ENCODE measurements at regions not wholly inside any gene's neighbourhood (a gene's known extent, or its start where the extent isn't known, plus 50 kb on each side); places are given as distances from the start of the nearest gene placed in this dataset.
"Not testable (repeated sequence)": the region's sequence is repeated elsewhere in the genome, so short reads cannot be mapped to it uniquely, and the experiment has no call there.

- no peak for DNase-seq
Measured at GRCh38 chr22:45061332-45061731, 51.5 kb upstream of the PHF21B start.

DNA sequence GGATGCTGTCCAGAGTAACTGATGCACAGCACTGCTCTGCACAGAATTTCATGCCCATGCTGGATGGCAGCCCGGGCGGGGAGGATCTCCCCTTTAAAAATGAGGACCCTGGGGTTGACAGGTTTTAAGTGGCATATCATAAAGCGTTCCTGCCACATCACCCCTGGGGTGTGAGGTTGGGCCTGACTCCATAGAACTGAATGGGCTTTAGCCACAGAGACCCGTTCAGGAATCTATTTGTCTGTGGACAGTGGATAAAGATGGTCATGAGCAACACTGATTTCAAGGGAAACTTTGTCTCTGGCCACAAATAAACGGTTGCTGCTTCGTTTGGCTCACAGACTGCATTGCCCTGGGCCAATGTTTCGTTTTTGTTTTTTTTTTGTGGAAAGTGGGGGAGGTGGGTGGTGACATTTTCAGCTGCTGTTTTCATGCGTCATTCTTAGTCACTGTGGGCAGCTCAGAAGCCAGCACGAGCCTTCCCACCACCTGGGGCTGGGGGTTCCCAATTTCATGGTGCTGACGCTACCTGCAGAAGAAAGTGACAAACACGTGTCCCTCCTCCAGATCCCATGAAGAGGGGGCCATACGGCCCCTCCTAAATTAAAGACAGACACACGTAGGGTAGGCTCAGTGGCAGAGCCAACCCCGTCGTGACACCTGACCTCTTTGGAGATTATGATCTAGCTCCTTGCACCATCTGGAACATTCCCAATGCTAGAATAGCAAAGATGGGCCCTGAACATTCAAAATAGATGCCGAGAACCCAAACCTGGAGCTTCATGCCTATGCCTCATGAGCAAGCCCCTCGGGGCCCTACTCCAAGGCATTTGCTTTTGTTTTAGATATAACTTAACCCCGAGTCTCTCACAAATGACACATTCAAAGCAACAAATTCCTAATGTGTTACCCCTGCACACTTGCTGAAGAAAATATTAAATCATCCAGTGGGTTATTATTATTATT lies 54.8 kb upstream of the PHF21B start:
- DNase-seq: no peak

DNA sequence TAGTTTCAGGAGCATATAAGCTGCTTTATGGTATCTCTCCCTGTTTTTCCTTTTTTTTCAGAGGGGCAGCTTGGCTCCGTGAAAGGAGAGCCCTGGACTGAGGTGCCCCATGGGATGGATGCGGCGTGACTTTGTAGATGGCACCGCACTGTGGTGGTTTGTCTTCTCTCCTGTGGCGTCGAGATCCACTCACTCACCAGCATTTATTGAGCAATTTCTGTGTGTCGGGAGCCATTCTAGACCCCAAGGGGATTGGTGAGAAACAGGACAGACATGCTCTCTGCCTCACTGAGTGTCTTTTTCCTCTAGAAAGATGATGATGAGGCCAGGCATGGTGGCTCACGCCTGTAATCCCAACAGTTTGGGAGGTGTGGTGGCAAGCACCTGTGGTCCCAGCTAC lies 55.9 kb upstream of the PHF21B start:
- DNase-seq: no peak

DNA sequence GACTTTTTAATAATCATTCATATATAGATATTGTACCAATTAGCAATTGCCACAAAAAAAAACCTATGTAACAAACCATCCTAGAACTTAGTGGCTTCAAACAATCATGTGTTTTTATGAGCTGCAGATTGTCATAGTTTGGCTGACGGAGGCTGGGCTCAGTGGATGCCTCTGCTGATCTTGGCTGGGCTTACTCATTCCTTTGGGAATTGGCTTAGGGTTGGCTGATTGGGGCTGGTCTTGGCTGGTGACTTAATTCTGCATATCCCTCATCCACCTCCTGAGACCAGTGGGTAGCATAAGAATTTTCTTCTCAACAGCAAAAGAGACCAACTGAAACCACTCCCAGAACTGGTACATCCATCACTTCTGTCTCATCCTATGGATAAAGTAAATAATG lies 57.9 kb upstream of the PHF21B start:
- no peak for DNase-seq

DNA sequence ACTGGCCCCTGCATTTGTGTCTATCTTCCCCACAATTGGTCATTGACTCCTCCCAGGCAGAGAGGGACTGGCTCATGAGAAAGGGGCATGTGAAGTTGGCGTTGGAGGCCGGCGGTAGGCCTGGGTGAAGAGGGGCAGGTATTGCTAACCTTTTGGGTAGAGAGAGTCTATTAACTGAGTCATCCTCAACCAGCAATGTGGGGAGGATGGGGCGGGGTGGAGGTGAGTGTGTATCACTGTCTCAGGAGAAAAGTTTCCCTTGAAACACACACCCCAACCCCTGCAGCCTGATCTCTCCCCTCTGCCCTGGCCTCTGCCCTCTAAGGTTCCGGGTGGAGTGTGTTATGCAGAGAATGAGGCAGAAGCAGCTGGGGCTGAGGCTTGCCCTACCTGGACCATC lies 60.1 kb upstream of the PHF21B start:
- DNase-seq: no peak

- DNase-seq: no peak
Measured at GRCh38 chr22:45071618-45072017, 61.8 kb upstream of the PHF21B start.

- DNase-seq: no peak
Measured at GRCh38 chr22:45072322-45072903, 62.6 kb upstream of the PHF21B start.

DNA sequence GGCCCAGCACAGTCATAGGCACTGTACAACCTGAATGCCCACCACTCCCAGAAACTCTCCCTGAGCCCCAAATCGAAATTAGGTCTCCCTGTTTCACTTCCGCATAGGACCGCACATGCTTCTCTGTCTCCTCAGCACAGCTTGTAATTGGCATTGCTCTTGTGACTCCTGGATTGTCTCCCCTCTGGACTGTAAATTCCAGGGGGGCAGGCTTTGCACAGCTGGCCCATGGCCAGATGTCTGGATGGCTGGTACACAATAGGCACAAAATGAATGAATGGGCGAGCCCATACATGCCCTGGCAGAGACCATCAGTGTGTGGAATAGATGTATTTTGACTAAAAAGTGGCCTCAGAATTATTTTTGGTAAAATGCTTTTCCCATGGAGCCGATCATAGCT lies 63.3 kb upstream of the PHF21B start:
- no peak for DNase-seq

DNA sequence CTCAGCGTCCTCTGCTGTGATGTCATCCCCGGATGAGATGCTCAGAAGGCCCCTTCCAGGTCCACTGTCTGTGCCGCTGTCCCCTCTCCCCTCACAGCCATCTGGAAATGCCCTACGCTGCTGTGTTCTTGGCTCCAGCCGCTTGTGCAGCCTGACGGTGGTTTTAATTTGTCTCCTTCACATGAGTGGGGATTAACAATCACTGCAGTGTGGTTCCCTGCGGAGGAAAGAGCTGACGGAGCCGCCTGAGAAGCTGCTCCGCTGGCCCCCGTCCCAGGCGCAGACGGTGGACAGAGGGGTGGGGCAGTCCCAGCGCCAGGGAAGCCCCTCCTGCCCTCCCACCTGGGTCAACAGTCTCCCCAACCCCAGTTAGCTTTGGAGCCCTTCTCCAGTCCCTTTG lies 67.5 kb upstream of the PHF21B start:
- DNase-seq: no peak

DNA sequence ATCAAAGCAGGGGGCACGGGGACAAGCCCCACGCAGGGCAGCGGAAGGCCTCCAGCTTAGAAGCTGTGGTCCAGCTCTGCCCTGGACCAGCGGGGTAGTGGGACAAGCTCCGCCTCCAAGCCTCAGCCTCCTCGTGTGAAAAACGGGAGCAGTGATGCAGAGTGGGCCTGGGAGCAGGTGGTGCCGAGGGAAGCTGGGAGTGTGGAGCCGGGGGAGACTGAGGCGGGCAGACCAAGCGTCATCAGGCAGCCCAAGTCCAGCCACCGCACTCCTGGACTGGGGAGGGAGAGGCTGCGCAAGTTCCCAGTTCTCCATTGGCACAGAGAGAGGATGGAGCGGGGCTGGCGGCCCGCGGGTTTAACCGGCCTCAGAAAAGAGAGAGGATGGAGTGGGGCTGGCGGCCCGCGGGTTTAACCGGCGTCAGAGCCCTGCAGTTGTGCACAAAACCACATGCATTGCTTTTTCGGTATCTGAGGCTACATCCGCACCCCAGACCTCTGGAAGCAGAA lies 68.1 kb upstream of the PHF21B start:
- DNase-seq: no peak

DNA sequence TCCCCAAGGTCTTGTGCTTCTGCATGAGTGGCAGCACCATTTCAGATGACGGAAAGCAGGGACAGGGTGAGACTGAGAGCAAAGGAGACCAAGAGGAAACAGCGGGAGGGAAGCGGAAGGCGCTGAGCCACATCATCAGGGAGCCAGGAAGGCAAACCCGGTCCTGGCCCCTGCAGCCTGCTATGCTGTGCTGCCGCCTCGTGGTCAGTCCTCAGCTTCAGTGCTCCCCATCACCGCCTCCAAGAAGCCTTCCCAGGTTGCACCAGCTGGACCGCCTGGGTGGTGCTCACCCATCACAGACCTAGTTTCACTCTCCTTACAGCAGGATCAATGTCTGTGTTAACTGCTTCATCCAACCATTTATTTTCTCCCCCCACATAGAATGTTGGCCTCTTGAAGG lies 73.0 kb upstream of the PHF21B start:
- DNase-seq: no peak

DNA sequence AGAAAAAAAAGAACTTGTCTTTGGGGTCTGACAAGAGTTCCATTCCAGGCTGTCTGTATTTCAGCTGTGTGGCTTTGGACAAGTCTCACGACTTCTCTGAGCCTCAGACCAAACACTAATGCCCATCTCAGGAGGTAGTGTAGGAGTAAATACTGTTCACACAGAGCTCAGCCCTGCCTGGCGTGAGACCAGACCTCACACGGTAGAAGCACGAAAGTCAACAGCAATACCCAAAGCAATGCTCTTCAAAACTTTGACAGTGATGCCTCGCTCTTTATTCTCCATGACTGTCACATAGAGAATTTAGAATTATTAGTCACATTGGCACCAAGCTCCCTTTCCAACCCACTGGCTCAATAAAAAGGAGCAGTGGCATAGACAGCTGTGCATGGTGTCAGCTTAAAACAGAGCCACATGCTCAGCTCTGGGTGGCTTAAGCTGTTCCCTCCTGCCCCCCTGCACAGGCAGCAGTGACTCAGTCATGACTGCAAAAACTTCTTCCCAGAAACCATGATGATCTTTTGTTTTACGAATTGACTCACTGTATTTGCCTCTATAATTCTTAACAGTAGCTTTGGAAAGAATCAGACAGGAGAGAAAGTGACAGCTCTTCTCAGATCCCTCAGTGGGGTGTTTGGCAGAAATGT lies 74.0 kb upstream of the PHF21B start:
- no peak for DNase-seq

DNA sequence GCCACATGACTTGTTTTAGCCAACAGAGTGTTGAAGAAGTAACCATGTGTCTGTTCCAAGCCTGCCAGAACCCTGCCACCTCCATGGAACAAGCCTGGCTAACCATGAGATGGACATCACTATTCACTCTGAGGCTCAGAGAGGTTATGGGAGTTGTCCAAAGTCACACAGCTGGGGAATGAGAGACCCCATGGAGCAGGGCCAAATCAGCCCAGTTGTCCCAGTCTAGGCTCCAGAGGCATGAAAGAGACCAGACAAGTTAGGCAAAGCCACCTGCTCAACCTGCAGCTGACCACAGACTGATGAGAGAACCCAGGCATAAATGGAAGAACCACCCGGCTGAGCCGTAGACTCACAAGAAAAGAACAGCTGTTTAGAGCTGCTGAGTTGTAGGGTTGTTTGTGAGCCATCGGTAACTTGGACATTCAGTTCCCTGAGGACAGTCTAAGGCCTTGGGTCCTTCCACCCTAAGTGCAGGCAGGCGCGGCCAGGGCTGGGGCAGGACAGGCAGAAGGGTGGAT lies 74.7 kb upstream of the PHF21B start:
- no peak for DNase-seq

DNA sequence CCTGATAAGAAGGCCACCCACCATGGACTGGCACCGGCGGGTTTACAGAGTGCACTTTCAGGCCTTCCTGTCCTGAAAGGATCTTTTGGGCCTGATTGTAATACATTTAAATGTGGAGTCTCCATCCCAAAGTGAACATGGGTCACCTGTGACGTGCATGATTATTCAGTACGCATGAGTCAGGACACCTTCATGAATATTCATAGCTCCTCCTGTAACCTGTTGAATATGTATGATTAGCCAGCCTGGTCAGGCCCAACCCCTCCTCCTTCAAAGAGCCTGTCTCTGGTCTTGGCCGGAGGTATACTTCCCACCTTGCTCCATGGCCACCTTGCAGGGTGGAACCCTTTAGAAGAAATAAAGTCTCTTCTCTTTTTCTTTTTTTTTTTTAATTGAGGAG lies 75.9 kb upstream of the NUP50 start:
- no peak for DNase-seq

- DNase-seq: no peak
Measured at GRCh38 chr22:45088576-45088975, 75.1 kb upstream of the NUP50 start.

DNA sequence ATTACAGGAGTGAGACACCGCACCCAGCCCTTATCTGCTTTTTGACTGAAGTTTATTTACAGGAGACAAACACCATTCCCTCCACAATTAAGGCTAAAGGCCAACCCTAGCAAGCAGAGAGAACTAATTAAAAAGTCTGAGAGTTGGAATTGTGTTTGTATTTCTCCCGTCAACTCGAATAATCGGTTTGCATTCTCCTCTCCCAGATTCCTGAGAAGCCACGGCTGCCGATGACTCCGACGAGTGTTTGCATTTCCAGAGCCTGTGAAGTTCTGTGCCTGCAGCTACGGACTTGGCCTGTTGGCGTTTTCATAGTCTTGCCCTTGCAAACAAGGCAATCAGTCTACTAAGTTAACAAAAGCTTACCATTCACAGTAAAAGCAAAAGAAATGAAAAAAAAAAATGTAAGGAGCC lies 73.2 kb upstream of the NUP50 start:
- DNase-seq: no peak

DNA sequence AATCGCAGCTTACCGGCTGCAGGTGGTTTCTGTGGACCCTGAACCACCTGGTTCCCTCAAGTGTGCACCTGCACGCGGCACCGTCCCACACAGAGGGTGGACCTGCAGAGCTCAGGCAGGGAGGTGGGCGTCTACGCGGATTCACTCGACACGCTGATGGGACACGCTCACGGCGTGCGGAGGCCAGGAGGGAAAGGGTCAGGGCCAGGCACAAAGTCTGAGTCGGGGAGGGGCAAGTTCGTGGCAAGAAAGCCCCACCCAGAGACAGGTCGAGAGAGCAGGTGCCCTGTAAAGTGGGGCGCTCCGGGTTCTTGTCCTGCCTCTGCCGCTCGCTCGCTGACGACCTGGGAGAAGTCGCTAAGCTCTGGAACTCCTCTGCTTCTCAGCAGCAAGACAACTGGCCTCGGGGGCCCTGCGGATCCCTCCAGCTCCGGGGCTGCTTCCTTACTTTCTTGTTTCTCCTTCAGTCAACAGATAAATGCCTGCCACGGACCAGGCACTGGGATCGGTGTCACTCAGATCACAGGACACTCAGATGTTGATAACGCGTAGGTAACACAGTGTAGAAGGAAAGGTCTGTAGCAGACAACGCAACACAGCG lies 72.4 kb upstream of the NUP50 start:
- DNase-seq: no peak

DNA sequence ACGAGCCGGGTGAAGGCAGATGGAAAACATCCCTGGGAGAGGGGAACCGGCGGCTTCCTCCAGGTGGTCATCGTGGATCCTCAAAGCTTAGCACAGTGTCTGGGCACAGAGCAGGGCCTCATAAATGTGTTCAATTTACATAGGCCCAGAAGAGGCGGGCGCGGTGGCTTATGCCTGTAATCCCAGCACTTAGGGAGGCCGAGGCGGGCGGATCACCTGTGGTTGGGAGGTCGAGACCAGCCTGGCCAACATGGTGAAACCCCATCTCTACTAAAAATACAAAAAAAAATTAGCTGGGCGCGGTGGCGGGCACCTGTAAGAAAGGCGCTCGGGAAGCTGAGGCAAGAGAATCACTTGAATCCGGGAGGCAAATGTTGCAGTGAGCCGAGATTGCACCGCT lies 71.8 kb upstream of the NUP50 start:
- DNase-seq: not testable (repeated sequence)

DNA sequence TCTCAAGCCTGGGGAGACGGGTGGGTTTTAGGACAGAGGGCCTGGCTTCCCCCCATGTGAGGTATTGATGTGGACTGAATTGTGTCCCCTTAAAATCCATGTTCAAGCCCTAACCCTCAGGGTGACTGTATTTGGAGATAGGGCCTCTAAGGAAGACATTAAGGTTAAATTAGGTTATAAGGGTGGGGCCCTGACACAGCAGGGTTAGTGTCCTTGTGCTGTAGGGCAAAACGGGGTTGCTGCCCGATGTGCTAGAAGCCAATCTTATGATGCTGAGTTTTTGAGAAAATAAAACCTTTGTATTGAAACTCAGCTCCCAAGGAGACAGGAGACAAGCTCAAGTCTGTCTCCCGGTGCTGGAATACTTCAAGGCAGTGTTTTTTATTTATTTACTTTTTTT lies 71.1 kb upstream of the NUP50 start:
- no peak for DNase-seq

DNA sequence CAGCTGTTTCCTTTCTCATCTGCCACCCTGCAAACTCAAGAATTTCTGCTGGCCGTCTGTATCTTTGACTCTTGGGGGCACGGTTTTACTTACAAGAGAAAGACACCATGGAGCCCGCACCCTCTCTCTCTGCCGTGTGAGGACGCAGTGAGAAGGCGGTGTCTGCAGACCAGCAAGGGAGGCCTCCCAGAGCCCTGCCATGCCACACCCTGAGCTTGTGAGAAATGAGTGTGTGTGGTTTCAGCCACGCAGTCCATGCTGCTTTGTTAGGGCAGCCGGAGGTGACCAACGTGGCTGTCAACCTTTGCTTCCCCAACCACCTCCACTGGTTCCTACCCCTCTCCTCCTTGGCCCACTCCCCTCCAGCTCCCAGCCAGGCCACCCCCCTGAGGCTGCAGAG lies 70.1 kb upstream of the NUP50 start:
- no peak for DNase-seq

DNA sequence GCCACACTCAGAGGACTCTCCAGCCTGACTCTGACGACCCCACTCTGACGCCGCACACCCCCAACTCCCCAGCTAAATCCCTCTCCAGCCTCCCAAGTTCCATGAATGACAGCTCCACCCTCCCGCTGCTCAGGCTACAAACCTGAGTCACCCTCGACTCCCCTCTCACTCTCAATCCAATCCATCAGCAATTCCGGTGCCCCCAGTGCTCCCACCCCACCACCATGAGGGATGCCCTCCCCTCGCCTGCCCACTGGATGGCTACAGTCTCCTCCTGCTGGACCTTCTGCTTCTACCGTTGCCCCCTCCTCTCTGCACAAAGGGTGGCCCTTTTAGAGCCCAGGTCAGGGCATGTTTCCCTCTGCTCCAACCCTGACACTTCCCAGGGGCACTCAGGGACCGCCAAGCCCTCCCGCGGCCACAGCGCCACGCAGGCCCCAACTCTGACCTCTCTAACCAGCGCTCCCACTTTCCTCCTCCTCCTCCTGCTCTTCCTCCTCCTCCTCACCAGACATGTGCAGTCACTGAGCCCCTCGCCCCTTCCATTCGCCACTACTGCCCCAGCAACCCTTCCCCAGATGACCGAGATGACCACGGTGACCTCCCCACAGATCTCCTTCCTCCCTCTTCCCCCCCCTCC lies 69.5 kb upstream of the NUP50 start:
- DNase-seq: no peak

GRCh38 chr22:45094825-45095224 lies 68.9 kb upstream of the NUP50 start:
- no peak for DNase-seq
